Liver (tissue), 8 donors: ENCODE measurements at regions not wholly inside any gene's neighbourhood (a gene's known extent, or its start where the extent isn't known, plus 50 kb on each side); places are given as distances from the start of the nearest gene placed in this dataset.

ENCODE experiments used
- DNase-seq: peaks from one replicate; pipeline ENCODE4 v3.0.0-alpha.2; 2017; ENCODE audit warnings: low spot score
- H3K27ac ChIP-seq, 2 donors: one replicate each; pipeline ENCODE4 v1.7.0; 2013; ENCODE audit warnings: inconsistent platforms in 2 of 2, low read length in 2 of 2, control low read depth in 1 of 2, low read depth in 1 of 2, mild to moderate bottlenecking in 1 of 2
- H3K27me3 ChIP-seq, 4 donors: one replicate each; pipeline versions ENCODE4 v1.6.1 to v1.7.0; 2013; ENCODE audit warnings: low read length in 3 of 4, inconsistent platforms in 1 of 4, mild to moderate bottlenecking in 1 of 4, moderate library complexity in 1 of 4; ENCODE audit not compliant: control insufficient read depth in 4 of 4, insufficient read depth in 4 of 4
- H3K36me3 ChIP-seq, 4 donors: one replicate each; pipeline versions ENCODE4 v1.6.1 to v1.7.0; 2013; ENCODE audit warnings: low read length in 3 of 4, mild to moderate bottlenecking in 3 of 4, low read depth in 1 of 4, moderate library complexity in 1 of 4; ENCODE audit not compliant: control insufficient read depth in 4 of 4, insufficient read depth in 3 of 4
- H3K4me1 ChIP-seq, 4 donors: one replicate each; pipeline versions ENCODE4 v1.6.1 to v1.7.0; 2013; ENCODE audit warnings: low read length in 3 of 4, mild to moderate bottlenecking in 3 of 4, moderate library complexity in 1 of 4; ENCODE audit not compliant: control insufficient read depth in 4 of 4, insufficient read depth in 4 of 4
- H3K4me3 ChIP-seq, 3 donors: one replicate each; pipeline versions ENCODE4 v1.6.1 to v1.7.0; 2013; ENCODE audit warnings: low read length in 3 of 3, control low read depth in 1 of 3, low read depth in 1 of 3, mild to moderate bottlenecking in 1 of 3
- H3K9ac ChIP-seq, 2 donors: one replicate each; pipeline ENCODE4 v1.7.0; 2013; ENCODE audit warnings: low read length in 2 of 2, mild to moderate bottlenecking in 2 of 2, moderate library complexity in 2 of 2, control low read depth in 1 of 2, low read depth in 1 of 2
- H3K9me3 ChIP-seq, 4 donors: one replicate each; pipeline versions ENCODE4 v1.6.1 to v1.7.0; 2013; ENCODE audit warnings: low read length in 3 of 4; ENCODE audit not compliant: control insufficient read depth in 4 of 4
- EGR1 ChIP-seq, 2 donors: IDR thresholded peaks; 2 replicates each; pipeline ENCODE4 v1.6.1; 2016 to 2018; ENCODE audit warnings: antibody characterized with exemption in 2 of 2, low read depth in 2 of 2
- FOXA1 ChIP-seq: IDR thresholded peaks from 2 replicates; pipeline ENCODE4 v1.6.1; 2016; ENCODE audit warnings: antibody characterized with exemption
- FOXA2 ChIP-seq: IDR thresholded peaks from 2 replicates; pipeline ENCODE4 v1.6.1; 2016; ENCODE audit warnings: antibody characterized with exemption
- GABPA ChIP-seq, 2 donors: IDR thresholded peaks in 1 of 2; conservative IDR thresholded peaks in 1 of 2; 2 replicates each; pipeline ENCODE4 v1.6.1; 2016; ENCODE audit warnings: antibody characterized with exemption in 2 of 2, mild to moderate bottlenecking in 1 of 2, moderate library complexity in 1 of 2
- HNF4A ChIP-seq, 2 donors: conservative IDR thresholded peaks; 2 replicates each; pipeline ENCODE4 v1.6.1; 2016; ENCODE audit warnings: antibody characterized with exemption in 2 of 2, mild to moderate bottlenecking in 2 of 2
- HNF4G ChIP-seq: IDR thresholded peaks from 2 replicates; pipeline ENCODE4 v1.6.1; 2016; ENCODE audit warnings: antibody characterized with exemption
- NR2F2 ChIP-seq: IDR thresholded peaks from 2 replicates; pipeline ENCODE4 v1.6.1; 2016; ENCODE audit warnings: antibody characterized with exemption
- RAD21 ChIP-seq, 2 donors: IDR thresholded peaks; 2 replicates each; pipeline ENCODE4 v1.6.1; 2016; ENCODE audit warnings: antibody characterized with exemption in 2 of 2, mild to moderate bottlenecking in 2 of 2
- RXRA ChIP-seq, 2 donors: IDR thresholded peaks; 2 replicates each; pipeline ENCODE4 v1.6.1; 2017 to 2018; ENCODE audit warnings: antibody characterized with exemption in 2 of 2, mild to moderate bottlenecking in 1 of 2
- SP1 ChIP-seq: IDR thresholded peaks from 2 replicates; pipeline ENCODE4 v1.6.1; 2018; ENCODE audit warnings: antibody characterized with exemption, mild to moderate bottlenecking
- TAF1 ChIP-seq: conservative IDR thresholded peaks from 2 replicates; pipeline ENCODE4 v1.6.1; 2016; ENCODE audit warnings: antibody characterized with exemption, mild to moderate bottlenecking
- YY1 ChIP-seq: IDR thresholded peaks from 2 replicates; pipeline ENCODE4 v1.6.1; 2016; ENCODE audit warnings: antibody characterized with exemption, mild to moderate bottlenecking
- WGBS: extraction: QIAGEN DNeasy Blood & Tissue Kit; methylation state at CpG from one replicate; pipeline ENCODE4 v1.1.7; 2013; 5-methylcytosine and 5-hydroxymethylcytosine counted together
- TF ChIP-seq, protein P1 (sequence below): fragments of 150-350 bp; IDR thresholded peaks from 2 replicates; pipeline ENCODE4 v1.5.1; 2017; ENCODE audit warnings: improper control_type of control experiment, low read depth, low read length; ENCODE audit not compliant: missing input control
- TF ChIP-seq, protein P2 (sequence below): IDR thresholded peaks from 2 replicates; pipeline ENCODE4 v1.6.1; 2016; ENCODE audit warnings: antibody characterized with exemption
- TF ChIP-seq, protein P3 (sequence below): IDR thresholded peaks from 2 replicates; pipeline ENCODE4 v1.6.1; 2016; ENCODE audit warnings: antibody characterized with exemption
- TF ChIP-seq, protein P4 (sequence below): IDR thresholded peaks from 2 replicates; pipeline ENCODE4 v1.6.1; 2016; ENCODE audit warnings: antibody characterized with exemption, mild to moderate bottlenecking
- donor health status: healthy.
- donor health status: healthy.
- donor health status: healthy.
- donor health status: healthy.
- donor health status: healthy.

DNA sequence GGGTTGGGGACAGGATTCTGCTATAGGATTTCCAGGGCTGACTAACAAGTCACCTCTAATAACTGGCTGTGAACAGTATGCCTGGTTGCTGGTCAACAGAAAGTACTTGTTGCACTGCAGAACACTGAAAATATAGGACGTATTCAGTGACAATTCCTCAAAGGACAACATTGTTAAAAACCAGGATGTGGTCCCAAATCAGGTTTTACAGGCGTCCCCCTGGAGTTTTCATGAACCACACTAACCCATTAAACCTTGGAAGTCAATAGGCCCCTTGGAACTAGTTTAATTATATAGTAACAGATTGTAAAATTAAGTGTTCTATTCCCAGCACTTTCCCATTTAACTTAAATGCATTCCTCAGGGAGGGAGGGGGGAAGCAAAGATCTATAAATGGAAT, 495.4 kb downstream of the TBC1D4 start (continued):
- no peak for TF ChIP-seq GABPA (IDR thresholded peaks at IDR 0.05 in 1 of 2, conservative IDR thresholded peaks at IDR 0.05 in 1 of 2)

DNA sequence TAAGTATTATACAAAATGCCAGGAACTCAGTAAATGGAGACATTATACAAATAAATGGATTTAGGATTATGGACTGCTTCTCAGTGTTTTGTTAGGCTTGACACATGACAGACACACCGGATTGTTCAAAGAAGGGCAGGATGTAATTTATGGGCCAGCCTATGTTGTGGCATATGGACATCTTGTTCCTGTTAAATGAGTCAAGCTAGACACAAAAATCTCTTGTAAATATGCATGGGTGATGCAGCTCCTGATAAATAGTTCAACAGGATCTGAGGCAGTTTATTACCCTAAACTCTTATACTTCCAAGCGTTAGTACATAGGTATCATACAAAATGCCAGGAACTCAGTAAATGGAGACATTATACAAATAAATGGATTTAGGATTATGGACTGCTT, 502.3 kb downstream of the TBC1D4 start:
- no peaks in the 10 kb centered on the region for H3K9me3 ChIP-seq
- H3K27me3 ChIP-seq: no peaks in the 10 kb centered on the region
- no peak overlapping the region for H3K27ac ChIP-seq
- H3K36me3 ChIP-seq: no peaks in the 10 kb centered on the region
- no peaks in the 10 kb centered on the region for H3K4me1 ChIP-seq
- no peak for DNase-seq
- TF ChIP-seq EGR1 (IDR thresholded peaks at IDR 0.05; ENCODE audit: low read depth in 2 of 2) (no peak), RAD21 (IDR thresholded peaks at IDR 0.05) (no peak), HNF4G (no peak), HNF4A (conservative IDR thresholded peaks at IDR 0.05) (no peak), FOXA1 (no peak)
- TF ChIP-seq, protein P1, sequence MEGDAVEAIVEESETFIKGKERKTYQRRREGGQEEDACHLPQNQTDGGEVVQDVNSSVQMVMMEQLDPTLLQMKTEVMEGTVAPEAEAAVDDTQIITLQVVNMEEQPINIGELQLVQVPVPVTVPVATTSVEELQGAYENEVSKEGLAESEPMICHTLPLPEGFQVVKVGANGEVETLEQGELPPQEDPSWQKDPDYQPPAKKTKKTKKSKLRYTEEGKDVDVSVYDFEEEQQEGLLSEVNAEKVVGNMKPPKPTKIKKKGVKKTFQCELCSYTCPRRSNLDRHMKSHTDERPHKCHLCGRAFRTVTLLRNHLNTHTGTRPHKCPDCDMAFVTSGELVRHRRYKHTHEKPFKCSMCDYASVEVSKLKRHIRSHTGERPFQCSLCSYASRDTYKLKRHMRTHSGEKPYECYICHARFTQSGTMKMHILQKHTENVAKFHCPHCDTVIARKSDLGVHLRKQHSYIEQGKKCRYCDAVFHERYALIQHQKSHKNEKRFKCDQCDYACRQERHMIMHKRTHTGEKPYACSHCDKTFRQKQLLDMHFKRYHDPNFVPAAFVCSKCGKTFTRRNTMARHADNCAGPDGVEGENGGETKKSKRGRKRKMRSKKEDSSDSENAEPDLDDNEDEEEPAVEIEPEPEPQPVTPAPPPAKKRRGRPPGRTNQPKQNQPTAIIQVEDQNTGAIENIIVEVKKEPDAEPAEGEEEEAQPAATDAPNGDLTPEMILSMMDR: no peak
- no peak overlapping the region for H3K4me3 ChIP-seq
- H3K9ac ChIP-seq: no peak overlapping the region
- 85% methylated on average over 2 of the region's 2 CpGs for WGBS

DNA sequence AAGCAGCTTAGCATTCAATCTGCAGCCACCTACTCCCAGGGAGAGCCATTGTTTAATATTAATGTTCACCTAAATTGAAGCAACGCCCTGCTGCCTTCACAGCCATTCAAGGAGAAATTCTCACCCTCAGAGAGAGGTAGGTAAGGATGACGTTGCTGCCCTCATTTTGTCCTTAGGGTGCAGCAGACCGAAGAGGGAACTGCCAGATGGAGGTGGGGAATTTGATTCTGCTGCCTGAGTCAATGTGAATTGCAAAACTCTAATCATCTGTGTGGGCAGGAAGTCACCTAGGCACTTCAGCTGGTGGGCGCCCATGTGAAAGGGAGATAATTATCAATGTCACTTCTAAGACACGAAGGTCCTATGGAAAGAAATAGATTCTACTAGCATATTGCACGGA, 503.4 kb downstream of the TBC1D4 start:
- H3K27me3 ChIP-seq: no peaks in the 10 kb centered on the region
- no peak overlapping the region for H3K27ac ChIP-seq
- no peaks in the 10 kb centered on the region for H3K9me3 ChIP-seq
- no peaks in the 10 kb centered on the region for H3K36me3 ChIP-seq
- no peaks in the 10 kb centered on the region for H3K4me1 ChIP-seq
- no peak overlapping the region for H3K4me3 ChIP-seq
- TF ChIP-seq EGR1 (IDR thresholded peaks at IDR 0.05; ENCODE audit: low read depth in 2 of 2) (no peak), YY1 (no peak), SP1 (no peak), RXRA (IDR thresholded peaks at IDR 0.05) (no peak), HNF4A (conservative IDR thresholded peaks at IDR 0.05) (no peak), NR2F2 (no peak), FOXA2 (no peak), HNF4G (no peak), TAF1 (no peak), RAD21 (IDR thresholded peaks at IDR 0.05) (no peak), FOXA1 (no peak), GABPA (IDR thresholded peaks at IDR 0.05 in 1 of 2, conservative IDR thresholded peaks at IDR 0.05 in 1 of 2) (no peak)
- TF ChIP-seq, protein P2, sequence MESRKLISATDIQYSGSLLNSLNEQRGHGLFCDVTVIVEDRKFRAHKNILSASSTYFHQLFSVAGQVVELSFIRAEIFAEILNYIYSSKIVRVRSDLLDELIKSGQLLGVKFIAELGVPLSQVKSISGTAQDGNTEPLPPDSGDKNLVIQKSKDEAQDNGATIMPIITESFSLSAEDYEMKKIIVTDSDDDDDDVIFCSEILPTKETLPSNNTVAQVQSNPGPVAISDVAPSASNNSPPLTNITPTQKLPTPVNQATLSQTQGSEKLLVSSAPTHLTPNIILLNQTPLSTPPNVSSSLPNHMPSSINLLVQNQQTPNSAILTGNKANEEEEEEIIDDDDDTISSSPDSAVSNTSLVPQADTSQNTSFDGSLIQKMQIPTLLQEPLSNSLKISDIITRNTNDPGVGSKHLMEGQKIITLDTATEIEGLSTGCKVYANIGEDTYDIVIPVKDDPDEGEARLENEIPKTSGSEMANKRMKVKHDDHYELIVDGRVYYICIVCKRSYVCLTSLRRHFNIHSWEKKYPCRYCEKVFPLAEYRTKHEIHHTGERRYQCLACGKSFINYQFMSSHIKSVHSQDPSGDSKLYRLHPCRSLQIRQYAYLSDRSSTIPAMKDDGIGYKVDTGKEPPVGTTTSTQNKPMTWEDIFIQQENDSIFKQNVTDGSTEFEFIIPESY: no peak
- TF ChIP-seq, protein P3, sequence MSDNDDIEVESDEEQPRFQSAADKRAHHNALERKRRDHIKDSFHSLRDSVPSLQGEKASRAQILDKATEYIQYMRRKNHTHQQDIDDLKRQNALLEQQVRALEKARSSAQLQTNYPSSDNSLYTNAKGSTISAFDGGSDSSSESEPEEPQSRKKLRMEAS: no peak
- TF ChIP-seq, protein P4, sequence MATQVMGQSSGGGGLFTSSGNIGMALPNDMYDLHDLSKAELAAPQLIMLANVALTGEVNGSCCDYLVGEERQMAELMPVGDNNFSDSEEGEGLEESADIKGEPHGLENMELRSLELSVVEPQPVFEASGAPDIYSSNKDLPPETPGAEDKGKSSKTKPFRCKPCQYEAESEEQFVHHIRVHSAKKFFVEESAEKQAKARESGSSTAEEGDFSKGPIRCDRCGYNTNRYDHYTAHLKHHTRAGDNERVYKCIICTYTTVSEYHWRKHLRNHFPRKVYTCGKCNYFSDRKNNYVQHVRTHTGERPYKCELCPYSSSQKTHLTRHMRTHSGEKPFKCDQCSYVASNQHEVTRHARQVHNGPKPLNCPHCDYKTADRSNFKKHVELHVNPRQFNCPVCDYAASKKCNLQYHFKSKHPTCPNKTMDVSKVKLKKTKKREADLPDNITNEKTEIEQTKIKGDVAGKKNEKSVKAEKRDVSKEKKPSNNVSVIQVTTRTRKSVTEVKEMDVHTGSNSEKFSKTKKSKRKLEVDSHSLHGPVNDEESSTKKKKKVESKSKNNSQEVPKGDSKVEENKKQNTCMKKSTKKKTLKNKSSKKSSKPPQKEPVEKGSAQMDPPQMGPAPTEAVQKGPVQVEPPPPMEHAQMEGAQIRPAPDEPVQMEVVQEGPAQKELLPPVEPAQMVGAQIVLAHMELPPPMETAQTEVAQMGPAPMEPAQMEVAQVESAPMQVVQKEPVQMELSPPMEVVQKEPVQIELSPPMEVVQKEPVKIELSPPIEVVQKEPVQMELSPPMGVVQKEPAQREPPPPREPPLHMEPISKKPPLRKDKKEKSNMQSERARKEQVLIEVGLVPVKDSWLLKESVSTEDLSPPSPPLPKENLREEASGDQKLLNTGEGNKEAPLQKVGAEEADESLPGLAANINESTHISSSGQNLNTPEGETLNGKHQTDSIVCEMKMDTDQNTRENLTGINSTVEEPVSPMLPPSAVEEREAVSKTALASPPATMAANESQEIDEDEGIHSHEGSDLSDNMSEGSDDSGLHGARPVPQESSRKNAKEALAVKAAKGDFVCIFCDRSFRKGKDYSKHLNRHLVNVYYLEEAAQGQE: no peak
- TF ChIP-seq, protein P1: no peak
- DNase-seq: no peak
- no peak overlapping the region for H3K9ac ChIP-seq
- WGBS: 61% methylated on average over 6 of the region's 6 CpGs
